ENCODE measurements at regions not wholly inside any gene's neighbourhood (a gene's known extent, or its start where the extent isn't known, plus 50 kb on each side); places are given as distances from the start of the nearest gene placed in this dataset.
"Not testable (repeated sequence)": the region's sequence is repeated elsewhere in the genome, so short reads cannot be mapped to it uniquely, and the experiment has no call there.

DNA sequence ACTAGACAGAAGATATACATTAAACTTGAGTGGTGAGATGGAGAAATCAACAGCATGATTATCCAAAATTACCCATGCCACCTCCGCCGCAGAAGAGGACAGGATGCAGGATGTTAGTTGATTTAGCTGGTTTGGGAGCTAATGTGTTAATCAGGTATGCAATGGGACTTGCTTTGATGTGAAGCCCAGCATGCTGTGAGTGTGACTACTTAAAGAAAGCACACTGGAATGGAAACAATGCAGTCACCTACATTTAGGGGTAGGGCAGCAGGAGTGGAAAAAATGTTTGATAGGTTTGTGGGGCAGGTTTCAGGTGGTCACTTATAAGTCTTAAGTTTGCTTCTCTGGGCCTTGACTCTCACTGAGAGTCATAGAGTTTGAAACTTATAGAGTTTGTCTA lies 170.0 kb upstream of the DAAM1 start:
- no peaks in the 10 kb centered on the region for H3K4me1 Mint-ChIP-seq (ENCODE audit: low read depth)
- H3K27me3 Mint-ChIP-seq: peaks cover 1% of the 10 kb centered on the region
- intact Hi-C loops (cut with micrococcal nuclease): no loop called here
- DNase-seq: no peak
- no peaks in the 10 kb centered on the region for H3K36me3 Mint-ChIP-seq
- H3K27ac Mint-ChIP-seq: no peak overlapping the region
- ChIA-PET POLR2A (no interaction called here), CTCF (no interaction called here)
- peaks cover 10% of the 10 kb centered on the region for H3K9me3 Mint-ChIP-seq
- no peak overlapping the region for H3K4me3 Mint-ChIP-seq

DNA sequence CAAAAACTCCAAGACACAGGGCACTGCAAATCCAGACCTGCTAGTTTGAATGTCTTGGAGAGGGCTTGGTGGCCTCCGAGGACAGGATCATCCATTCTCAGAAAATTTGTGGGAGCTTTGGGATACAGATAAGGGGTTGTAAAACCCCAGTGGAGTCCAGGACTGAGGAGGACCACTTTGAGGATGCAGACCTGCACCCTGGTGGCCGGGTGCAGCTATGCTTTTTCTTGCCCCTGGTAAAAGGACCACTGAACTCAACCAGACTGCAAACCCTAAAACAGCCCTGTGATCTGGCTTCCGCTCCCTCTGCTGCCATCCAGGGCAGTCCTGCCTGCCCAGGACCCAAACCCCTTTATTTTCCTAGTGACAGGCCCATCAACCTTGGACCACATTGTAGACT lies 169.5 kb upstream of the DAAM1 start:
- Mint-ChIP-seq H3K4me1 (ENCODE audit: low read depth) (no peaks in the 10 kb centered on the region), H3K4me3 (no peak overlapping the region), H3K36me3 (no peaks in the 10 kb centered on the region), H3K9me3 (peaks cover 5% of the 10 kb centered on the region), H3K27ac (no peak overlapping the region), H3K27me3 (peaks cover 1% of the 10 kb centered on the region)
- intact Hi-C loops (cut with micrococcal nuclease): no loop called here
- ChIA-PET POLR2A (no interaction called here), CTCF (no interaction called here)
- no peak for DNase-seq

DNA sequence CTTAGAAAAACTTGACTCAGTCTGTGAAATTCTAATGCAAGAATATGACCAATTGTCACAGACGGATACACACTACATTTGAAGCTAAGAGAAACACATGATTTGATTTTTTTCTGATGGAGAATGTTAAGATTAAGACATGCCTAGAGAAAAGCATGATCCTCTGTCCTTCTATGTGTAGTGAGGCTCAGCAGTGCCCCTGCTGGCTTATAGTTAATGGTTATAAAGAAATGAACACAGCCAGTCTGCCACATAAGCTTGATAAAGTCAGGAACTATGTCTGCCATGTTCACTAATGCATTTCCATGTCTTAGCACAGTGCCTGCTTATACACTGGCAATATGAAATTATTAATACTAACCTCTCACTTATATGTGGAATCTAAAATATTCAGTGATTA lies 168.1 kb upstream of the DAAM1 start:
- Mint-ChIP-seq H3K27ac (no peak overlapping the region), H3K9me3 (no peaks in the 10 kb centered on the region), H3K4me3 (no peak overlapping the region), H3K36me3 (no peaks in the 10 kb centered on the region), H3K4me1 (ENCODE audit: low read depth) (no peaks in the 10 kb centered on the region), H3K27me3 (peaks cover 6% of the 10 kb centered on the region)
- POLR2A ChIA-PET: no interaction called here
- DNase-seq: no peak
- CTCF ChIA-PET: no interaction called here
- intact Hi-C loops (cut with micrococcal nuclease): loop anchor here (10.0 kb wide), 2 partner anchors 376 to 424 kb away; no protein-coding TSS in a partner anchor

DNA sequence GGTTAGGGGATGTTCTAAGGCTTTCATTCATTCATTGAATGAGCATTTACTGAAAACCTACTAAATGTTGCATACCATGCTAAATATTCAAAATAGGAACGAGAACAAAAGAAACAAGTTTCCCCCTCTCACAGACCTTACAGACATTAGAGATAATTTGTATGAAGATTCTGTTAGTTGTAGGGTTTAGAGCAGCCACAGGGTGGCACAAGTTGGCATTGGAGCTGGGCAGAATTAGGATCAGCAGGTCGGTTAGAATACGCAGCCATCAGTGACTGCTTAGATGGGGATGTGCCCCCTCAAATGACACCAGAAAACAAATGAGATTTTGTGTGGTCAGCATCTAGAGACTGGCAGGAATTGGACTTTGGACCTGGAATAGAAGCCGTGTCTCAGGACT lies 166.3 kb upstream of the DAAM1 start:
- Mint-ChIP-seq H3K9me3 (no peaks in the 10 kb centered on the region), H3K27ac (no peak overlapping the region), H3K36me3 (no peaks in the 10 kb centered on the region), H3K4me3 (no peak overlapping the region), H3K27me3 (peaks cover 6% of the 10 kb centered on the region), H3K4me1 (ENCODE audit: low read depth) (no peaks in the 10 kb centered on the region)
- no peak for DNase-seq
- intact Hi-C loops (cut with micrococcal nuclease): loop anchor here (10.0 kb wide), 2 partner anchors 377 to 423 kb away; no protein-coding TSS in a partner anchor
- POLR2A ChIA-PET: no interaction called here
- CTCF ChIA-PET: interaction anchor here (1.0 kb wide), 1 partner anchor 24 kb away, joined by 4 read pairs; no protein-coding TSS in a partner anchor

DNA sequence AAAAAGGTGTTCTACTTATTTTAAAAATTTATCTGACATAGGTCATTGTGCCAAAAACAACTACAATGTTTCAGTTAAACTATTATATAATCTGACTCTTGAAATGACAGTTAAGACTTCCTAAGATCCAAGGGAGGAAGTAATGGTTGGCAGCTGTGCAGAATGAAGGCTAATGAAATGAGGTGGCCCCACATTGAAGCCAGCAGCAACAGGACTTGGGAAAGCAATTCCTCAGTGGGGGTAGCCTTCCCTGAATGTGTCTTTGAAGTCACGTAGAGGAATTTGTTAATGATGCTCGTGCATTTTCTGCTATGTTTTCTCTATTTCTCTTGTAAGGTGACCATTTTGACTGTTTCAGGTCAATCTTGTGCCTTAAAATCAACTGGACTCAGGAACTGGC lies 162.4 kb upstream of the DAAM1 start:
- Mint-ChIP-seq H3K9me3 (no peaks in the 10 kb centered on the region), H3K4me1 (ENCODE audit: low read depth) (peaks cover 3% of the 10 kb centered on the region), H3K4me3 (no peak overlapping the region), H3K27ac (no peak overlapping the region), H3K36me3 (no peaks in the 10 kb centered on the region), H3K27me3 (peaks cover 12% of the 10 kb centered on the region)
- intact Hi-C loops (cut with micrococcal nuclease): loop anchor here (10.0 kb wide), 2 partner anchors 381 to 419 kb away; no protein-coding TSS in a partner anchor
- ChIA-PET CTCF (no interaction called here), POLR2A (no interaction called here)
- DNase-seq: no peak

DNA sequence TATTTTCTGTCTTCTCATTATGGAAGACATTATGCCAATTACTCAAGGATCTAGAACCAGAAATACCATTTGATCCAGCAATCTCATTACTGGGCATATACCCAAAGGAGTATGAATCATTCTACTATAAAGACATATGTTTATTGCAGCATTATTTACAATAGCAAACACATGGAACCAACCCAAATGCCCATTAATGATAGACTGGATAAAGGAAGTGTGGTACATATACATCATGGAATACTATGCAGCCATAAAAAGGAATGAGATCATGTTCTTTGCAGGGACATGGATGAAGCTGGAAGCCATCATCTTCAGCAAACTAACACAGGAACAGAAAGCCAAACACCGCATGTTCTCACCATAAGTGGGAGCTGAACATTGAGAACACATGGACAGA lies 161.8 kb upstream of the DAAM1 start:
- H3K9me3 Mint-ChIP-seq; H3K4me1 Mint-ChIP-seq (ENCODE audit: low read depth); POLR2A ChIA-PET; CTCF ChIA-PET; H3K4me3 Mint-ChIP-seq; DNase-seq; H3K27ac Mint-ChIP-seq; H3K36me3 Mint-ChIP-seq: not testable (repeated sequence)
- intact Hi-C loops (cut with micrococcal nuclease): loop anchor here (10.0 kb wide), 2 partner anchors 382 to 418 kb away; no protein-coding TSS in a partner anchor
- peaks cover 15% of the 10 kb centered on the region for H3K27me3 Mint-ChIP-seq

DNA sequence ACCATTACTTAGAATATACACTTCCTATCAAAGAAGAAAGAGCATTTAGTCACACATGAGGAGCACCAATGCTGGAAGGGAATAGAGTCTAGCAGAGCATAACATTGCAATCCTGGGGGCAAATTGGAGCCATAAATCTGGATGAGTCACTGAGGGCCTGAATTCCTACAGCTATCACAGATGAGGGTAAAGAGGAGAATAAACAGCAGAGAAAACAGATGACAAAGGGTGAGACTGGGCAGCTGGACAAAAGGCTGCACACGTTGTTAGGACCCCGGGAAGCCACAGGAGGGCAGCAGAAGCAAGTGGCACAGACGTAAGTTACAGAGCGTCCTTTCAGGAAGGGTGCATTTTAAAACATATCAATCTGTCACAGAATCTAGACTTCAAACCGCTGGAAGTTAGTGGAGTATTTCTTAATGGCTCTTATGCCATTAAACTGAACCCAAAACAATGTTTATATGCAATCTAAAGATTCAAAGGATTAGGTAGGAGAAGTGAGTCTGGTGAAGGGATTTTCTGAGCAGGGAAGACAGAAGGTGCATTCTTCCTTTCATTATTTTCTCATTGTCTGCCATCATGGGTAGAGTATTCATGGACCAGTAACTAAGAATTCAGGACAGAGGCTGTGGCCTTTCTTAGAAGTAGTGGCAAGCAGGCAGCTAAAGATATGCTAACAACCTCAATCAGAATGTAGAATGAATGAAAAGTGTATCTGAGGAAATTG lies 159.8 kb upstream of the DAAM1 start:
- ChIA-PET POLR2A (no interaction called here), CTCF (interaction anchor here (0.6 to 1.1 kb wide), 5 partner anchors 13 to 100 kb away, joined by 3 to 4 read pairs (median 3); no protein-coding TSS in a partner anchor)
- intact Hi-C loops (cut with micrococcal nuclease): loop anchor here (1.0 to 10.0 kb wide), 4 partner anchors 26 to 548 kb away; partner anchors contain the start of gene CCDC175
- Mint-ChIP-seq H3K36me3 (no peaks in the 10 kb centered on the region), H3K4me3 (no peak overlapping the region), H3K27me3 (peaks cover 14% of the 10 kb centered on the region), H3K27ac (no peak overlapping the region), H3K9me3 (no peaks in the 10 kb centered on the region), H3K4me1 (ENCODE audit: low read depth) (peaks cover 3% of the 10 kb centered on the region)
- peak; percentile 53 for DNase-seq

DNA sequence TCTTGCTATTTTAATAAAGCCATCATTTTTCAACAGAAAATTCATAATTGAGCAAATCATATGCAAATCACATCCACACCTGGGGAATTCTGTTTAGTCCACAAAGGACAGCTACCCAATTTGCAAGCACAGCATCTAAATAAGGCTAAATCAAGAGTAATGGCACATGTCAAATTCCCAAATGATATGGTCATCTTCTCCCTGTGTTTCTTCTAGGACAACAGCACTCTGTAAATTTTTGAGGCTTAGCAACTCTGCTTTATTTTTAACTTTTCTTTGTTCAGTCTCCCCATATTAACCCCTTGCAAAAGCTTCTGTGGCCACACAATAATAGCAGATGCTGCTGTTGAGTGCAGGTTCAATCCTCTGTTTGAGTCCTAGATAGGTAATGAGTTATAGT lies 155.6 kb upstream of the DAAM1 start:
- ChIA-PET CTCF (no interaction called here), POLR2A (no interaction called here)
- H3K27me3 Mint-ChIP-seq: peaks cover 12% of the 10 kb centered on the region
- DNase-seq: no peak
- no peak overlapping the region for H3K4me3 Mint-ChIP-seq
- no peaks in the 10 kb centered on the region for H3K36me3 Mint-ChIP-seq
- H3K9me3 Mint-ChIP-seq: peaks cover 3% of the 10 kb centered on the region
- intact Hi-C loops (cut with micrococcal nuclease): no loop called here
- H3K4me1 Mint-ChIP-seq (ENCODE audit: low read depth): peaks cover 3% of the 10 kb centered on the region
- H3K27ac Mint-ChIP-seq: no peak overlapping the region

DNA sequence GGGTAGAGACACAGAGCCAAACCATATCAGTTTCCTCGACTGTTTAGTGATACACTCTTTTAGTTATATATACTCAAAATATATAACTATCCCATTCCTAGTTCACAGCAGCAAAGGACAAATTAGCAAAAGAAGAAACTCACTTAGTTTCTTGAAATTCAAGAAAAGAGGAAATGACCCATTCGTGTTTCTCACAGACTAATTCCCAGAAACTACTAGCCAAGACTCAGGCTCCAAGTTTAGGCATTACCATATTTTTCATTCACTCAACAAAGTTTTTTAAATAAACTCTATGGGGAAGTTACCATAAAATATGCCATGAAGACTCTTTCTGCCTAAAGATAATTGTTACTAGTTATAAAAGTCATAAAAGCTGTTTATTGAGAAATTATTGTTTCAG lies 152.3 kb upstream of the DAAM1 start:
- Mint-ChIP-seq H3K36me3 (no peaks in the 10 kb centered on the region), H3K27me3 (peaks cover 6% of the 10 kb centered on the region), H3K4me3 (no peak overlapping the region), H3K9me3 (peaks cover 3% of the 10 kb centered on the region), H3K27ac (no peak overlapping the region), H3K4me1 (ENCODE audit: low read depth) (no peaks in the 10 kb centered on the region)
- ChIA-PET POLR2A (no interaction called here), CTCF (no interaction called here)
- intact Hi-C loops (cut with micrococcal nuclease): no loop called here
- no peak for DNase-seq

DNA sequence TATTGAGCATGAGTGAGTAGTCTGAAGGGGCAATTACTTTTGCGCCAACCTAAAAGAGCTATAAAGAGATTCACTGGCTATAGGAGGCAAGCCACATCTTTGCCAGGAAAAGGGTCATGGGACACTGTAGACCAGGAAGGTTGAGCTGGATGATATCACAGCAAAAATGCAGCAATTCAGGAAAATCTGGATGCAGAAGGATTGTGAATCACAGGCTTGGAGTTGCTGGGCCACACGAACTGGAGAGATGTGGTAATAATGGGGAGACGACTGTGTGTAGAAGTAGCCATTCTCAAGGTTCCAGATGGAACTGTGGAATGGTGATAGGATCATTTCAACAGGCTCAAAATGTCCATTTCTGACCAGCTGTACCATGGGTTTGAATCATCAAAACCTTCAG lies 151.4 kb upstream of the DAAM1 start:
- intact Hi-C loops (cut with micrococcal nuclease): no loop called here
- peaks cover 3% of the 10 kb centered on the region for H3K27me3 Mint-ChIP-seq
- no peak overlapping the region for H3K27ac Mint-ChIP-seq
- CTCF ChIA-PET: interaction anchor here (0.8 kb wide), 1 partner anchor 15 kb away, joined by 3 read pairs; no protein-coding TSS in a partner anchor
- H3K36me3 Mint-ChIP-seq: no peaks in the 10 kb centered on the region
- no peak for DNase-seq
- POLR2A ChIA-PET: no interaction called here
- H3K9me3 Mint-ChIP-seq: peaks cover 3% of the 10 kb centered on the region
- H3K4me1 Mint-ChIP-seq (ENCODE audit: low read depth): no peaks in the 10 kb centered on the region
- no peak overlapping the region for H3K4me3 Mint-ChIP-seq

DNA sequence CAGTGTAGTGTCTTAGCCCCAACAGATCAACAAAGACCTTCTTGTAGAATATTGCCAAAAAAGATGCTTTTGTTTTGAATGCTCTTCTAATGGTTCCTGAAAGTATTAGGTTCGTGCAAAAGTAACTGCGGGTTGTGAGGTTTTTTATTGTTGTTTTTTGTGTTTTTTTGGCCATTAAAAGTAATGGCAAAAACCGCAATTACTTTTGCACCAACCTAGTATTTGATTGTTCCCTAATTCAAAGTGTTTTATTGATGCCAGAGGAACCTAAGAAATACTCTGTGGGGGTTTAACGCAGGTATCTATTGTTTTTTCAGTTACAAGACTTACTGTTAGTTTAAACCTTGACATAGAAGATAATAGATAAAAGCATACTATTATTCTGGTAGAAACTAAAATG lies 150.8 kb upstream of the DAAM1 start:
- POLR2A ChIA-PET: no interaction called here
- CTCF ChIA-PET: no interaction called here
- peaks cover 3% of the 10 kb centered on the region for H3K9me3 Mint-ChIP-seq
- DNase-seq: no peak
- intact Hi-C loops (cut with micrococcal nuclease): no loop called here
- no peaks in the 10 kb centered on the region for H3K4me1 Mint-ChIP-seq (ENCODE audit: low read depth)
- H3K4me3 Mint-ChIP-seq: no peak overlapping the region
- peaks cover 3% of the 10 kb centered on the region for H3K27me3 Mint-ChIP-seq
- no peak overlapping the region for H3K27ac Mint-ChIP-seq
- H3K36me3 Mint-ChIP-seq: no peaks in the 10 kb centered on the region

DNA sequence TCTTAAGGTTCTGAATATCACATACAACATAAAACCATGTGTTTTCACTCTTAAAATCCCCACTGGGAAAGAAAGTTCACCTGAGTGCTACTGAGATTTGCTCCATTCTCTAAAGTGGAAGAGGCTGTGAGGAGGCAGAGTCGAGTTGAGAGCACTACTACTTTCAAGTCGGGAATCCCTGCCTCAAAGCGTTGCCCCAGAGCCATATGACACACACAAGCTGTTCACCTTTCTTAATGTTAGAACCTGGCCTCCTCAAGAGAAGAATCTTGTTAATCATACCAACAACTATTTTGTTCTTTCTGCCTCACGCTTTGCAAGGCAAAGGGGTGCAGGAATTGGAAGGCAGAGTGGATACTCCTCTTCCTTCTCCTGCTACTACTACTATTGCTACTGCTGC lies 149.7 kb upstream of the DAAM1 start:
- no peaks in the 10 kb centered on the region for H3K36me3 Mint-ChIP-seq
- intact Hi-C loops (cut with micrococcal nuclease): no loop called here
- peaks cover 3% of the 10 kb centered on the region for H3K27me3 Mint-ChIP-seq
- H3K27ac Mint-ChIP-seq: no peak overlapping the region
- no peak overlapping the region for H3K4me3 Mint-ChIP-seq
- POLR2A ChIA-PET: no interaction called here
- no peak for DNase-seq
- peaks cover 3% of the 10 kb centered on the region for H3K9me3 Mint-ChIP-seq
- CTCF ChIA-PET: no interaction called here
- no peaks in the 10 kb centered on the region for H3K4me1 Mint-ChIP-seq (ENCODE audit: low read depth)

DNA sequence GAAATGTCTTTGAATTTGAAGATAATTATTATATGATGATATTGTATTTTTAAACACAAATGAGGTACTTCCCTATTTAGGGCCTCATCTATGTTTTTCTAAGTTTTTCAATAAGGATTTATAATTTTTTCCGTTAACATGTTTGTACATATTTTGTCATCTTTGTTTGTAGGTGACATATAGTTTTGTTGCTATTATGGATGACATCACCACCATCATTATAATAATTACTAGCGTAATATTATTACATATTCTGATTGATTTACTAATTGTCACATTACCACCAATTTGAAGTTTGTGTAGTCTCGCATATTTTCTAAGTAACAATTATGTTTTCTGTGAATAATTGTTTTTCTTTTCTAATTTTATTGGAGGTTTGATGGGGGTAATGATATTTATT lies 147.2 kb upstream of the DAAM1 start:
- H3K4me1 Mint-ChIP-seq (ENCODE audit: low read depth): no peaks in the 10 kb centered on the region
- peaks cover 3% of the 10 kb centered on the region for H3K27me3 Mint-ChIP-seq
- no peak for DNase-seq
- H3K27ac Mint-ChIP-seq: no peak overlapping the region
- intact Hi-C loops (cut with micrococcal nuclease): no loop called here
- ChIA-PET CTCF (no interaction called here), POLR2A (no interaction called here)
- H3K36me3 Mint-ChIP-seq: no peaks in the 10 kb centered on the region
- H3K9me3 Mint-ChIP-seq: no peaks in the 10 kb centered on the region
- no peak overlapping the region for H3K4me3 Mint-ChIP-seq
